SK-N-SH (cell line): ENCODE measurements at regions not wholly inside any gene's neighbourhood (a gene's known extent, or its start where the extent isn't known, plus 50 kb on each side); places are given as distances from the start of the nearest gene placed in this dataset.

ENCODE experiments used
- CTCF ChIP-seq: fragments of 200-600 bp; sonication (generic); IDR thresholded peaks from 2 replicates; pipeline ENCODE4 v1.6.1; 2017; ENCODE audit warnings: antibody characterized with exemption, mild to moderate bottlenecking, moderate library complexity
- SIN3A ChIP-seq: IDR thresholded peaks from 2 replicates; pipeline ENCODE4 v1.6.1; 2012; ENCODE audit warnings: low read depth, mild to moderate bottlenecking, low read length, moderate library complexity, borderline replicate concordance

- TF ChIP-seq CTCF, result no peak
- TF ChIP-seq SIN3A, result no peak
Measured at GRCh38 chr12:16788506-16789203, 182.7 kb upstream of the LMO3 start.
